NCI-H345 (cell line): ENCODE measurements at regions not wholly inside any gene's neighbourhood (a gene's known extent, or its start where the extent isn't known, plus 50 kb on each side); places are given as distances from the start of the nearest gene placed in this dataset.

Experiments
- DNase-seq: peaks from one replicate; lab custom pipeline; 2025; lab: John Stamatoyannopoulos, UW

DNA sequence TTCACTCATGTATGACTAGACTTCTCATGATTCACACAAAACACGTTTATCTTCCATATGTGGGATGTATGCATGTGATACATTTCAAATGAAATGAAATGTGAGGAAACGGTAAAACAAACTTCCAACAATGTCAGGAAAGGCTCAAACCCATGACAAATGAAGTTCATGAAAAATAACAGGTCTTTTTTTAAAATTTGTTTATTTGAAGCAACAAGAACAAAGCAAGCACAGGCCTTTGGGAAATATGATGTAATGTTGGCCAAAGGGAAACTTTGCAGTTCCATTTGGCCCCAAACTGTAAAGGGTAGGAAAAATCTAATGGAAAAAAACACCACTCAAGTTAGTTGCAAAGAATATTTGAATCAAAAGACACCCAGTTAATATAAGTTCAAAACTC lies 463.8 kb upstream of the ARGLU1 start:
- no peak for DNase-seq

DNA sequence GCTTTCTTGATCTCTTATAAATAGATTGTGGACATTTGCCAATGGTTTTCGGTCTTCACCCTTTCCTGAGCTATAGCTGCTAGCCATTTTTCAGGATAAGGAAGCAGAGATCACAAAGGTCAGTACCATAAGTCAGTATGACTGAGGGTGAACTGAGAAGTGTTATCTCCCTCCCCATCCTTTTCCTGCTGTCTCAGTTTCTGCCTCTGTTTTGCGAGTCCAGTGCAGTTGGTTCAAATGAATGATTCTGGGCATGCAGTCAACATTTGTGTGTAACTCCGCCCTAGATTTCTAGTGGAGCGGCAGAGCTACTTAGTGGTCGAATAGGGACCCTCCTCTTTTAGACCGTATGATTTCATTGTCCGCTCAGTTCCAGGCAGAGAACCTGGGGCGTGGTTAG lies 460.8 kb upstream of the ARGLU1 start:
- DNase-seq, result no peak

DNA sequence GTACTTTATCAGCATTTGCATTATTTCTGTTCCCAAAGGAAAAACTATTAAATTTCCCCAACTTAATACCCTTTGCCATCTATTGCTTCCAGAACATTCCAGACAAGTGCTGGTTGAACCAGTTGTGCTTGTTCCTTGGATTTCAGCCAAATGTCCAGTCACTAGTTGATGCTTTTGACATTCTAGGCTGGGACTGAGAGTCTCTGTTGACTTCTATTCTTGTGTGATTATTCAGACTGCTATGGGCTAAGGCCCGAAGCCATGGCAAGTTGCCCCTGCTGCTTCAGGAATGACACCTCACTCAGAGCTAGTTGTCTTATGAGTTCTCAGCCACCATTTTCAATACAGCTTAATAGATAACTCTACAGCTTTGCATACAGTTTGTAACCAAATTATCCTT lies 458.1 kb upstream of the ARGLU1 start:
- peak; percentile 1 for DNase-seq

DNA sequence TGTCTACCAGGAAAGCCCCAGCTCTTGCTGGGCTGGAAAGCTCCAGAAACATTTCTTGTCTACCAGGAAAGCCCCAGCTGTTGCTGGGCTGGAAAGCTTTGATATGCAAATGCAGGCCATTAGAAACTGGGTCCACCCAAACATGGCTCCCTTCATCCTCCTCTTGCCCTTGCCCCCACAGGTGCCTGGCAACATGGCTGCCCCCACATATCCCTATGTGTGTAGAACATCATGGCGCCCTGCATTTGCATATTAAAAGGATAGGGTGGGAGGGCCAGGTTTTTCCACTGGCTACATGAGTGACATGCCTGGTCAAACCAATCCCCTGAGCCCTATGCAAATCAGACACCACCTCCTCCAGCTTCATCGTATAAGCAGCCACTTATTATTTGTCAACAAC lies 455.4 kb upstream of the ARGLU1 start:
- DNase-seq, result no peak

DNA sequence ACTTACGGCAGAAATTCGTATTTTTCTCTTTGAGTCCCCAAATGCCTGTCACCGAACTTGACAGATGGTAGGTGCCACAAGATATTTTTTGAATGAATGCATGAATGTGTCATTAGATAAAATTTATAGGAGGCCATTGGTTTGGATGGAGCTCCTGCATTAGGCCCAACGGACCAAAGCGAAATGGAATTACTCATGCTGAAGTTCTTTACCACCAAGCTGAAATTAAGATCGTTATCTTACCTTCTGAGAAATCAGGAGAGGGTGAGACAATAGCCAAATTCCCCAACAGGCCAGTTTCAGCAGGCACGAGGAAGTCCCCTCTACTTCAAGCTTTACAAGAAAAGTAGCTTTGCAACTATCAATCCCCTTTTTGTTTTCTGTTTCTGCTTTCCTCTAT lies 452.5 kb upstream of the ARGLU1 start:
- no peak for DNase-seq

DNA sequence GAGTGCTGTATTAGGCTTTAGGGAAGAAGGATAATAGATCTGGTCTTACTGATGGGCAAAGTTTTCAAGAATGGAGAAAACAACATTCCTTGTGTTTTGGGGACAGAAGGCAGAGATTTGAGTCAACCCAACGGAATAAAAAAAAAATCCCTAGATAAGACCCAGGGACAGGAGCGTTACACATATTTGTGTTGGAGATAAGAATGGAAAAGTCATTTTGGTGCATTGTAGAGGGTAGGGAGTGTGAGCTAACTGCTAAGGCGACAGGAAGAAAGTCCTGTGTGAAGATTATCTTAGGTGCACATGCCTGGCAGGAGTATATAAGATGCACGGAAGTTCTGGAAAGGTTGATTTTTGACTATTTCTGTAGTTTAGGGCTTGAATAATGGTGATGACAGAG lies 450.3 kb upstream of the ARGLU1 start:
- no peak for DNase-seq

DNA sequence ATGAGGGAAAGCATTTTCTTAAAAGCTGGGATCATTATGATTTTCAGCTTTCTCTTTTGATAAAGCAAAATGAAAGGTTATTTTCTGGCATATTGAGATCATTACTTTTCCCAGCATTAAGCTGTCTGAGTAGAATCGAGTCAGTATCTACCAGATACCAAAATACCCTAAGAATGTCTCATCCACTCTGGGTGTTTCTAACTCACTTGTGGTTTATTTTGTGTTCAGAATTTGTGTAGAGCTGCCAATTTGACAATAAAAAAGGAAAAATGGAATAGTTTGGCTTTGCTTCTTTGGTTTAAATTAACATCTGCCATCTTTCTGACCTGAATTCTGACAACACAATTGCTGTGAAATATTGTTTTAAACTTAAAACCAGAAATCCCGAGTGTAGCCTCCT lies 438.7 kb upstream of the ARGLU1 start:
- no peak for DNase-seq

DNA sequence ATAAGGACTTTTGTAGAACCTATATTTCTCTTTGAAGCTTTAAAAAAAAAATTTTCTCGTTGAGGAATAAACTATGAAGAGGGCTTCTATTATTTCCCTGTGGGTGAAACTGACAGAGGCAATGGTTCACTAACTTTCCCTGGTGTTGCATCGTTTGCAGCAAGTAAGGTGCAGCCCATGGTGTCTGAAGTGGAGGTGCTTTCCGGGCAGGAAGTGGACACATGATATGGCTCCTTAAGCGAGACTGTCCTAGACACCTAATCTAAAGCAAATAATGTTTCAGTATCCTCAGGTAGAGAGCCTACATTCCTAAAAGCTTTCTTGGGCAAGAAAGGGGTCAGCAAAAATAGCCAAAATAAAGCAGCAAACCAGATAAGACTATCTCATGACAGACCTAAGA lies 437.6 kb upstream of the ARGLU1 start:
- DNase-seq, result peak; percentile 14

DNA sequence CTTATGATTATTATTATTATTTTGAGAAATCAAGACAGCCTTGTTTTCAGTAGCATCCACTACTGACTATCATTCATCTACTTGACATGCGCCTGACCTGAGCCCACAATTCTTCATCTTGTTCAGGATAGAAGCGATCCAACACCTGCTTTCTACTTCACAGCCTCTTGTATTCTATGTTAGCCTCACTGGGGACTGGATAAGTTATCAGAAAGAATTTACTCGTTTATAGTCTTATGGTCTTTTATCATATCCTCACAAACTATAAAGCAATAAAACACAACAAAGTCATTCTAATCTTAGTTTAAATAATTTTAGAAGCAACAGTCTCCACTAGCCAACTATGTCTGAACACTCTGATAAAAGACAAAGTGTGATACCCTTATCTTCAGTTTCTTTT lies 436.0 kb upstream of the ARGLU1 start:
- no peak for DNase-seq

DNA sequence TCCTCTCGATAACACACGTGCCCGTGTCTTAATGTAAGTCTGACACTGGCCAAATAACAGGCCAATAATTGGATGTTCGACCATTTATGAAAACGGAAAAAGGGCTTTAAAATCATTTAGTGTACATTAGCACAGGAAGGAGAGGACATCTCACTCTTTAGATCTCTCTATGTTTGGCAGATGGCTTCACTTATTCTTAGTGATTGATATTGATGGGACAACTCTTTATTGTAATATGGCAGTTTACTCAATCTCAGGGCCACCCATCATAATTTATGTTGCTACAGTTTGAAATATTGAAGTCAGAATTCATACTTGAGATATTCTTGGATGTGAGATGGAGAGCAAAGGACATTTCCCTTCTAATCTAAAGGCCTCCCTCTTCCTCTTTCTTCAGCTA lies 430.7 kb upstream of the ARGLU1 start:
- DNase-seq, result no peak

DNA sequence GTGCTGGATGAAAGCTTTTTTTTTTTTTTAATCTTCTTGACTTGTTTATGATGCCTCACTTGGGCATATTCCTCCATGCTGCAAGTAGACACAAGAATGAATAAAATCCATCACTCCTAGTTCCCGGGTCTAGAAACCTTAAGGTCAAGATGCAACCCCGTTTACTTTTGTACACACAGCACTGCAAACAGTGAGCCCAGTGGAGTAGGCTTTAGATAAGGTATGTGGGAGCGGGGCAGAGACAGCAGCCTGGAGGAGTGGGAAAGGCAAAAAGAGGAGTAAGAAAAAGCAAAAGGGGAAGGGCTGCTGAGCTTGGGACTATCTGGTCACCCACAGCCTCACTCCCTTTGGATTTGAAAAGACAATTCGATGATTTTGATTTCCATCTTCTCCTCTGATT lies 429.8 kb upstream of the ARGLU1 start:
- no peak for DNase-seq

DNA sequence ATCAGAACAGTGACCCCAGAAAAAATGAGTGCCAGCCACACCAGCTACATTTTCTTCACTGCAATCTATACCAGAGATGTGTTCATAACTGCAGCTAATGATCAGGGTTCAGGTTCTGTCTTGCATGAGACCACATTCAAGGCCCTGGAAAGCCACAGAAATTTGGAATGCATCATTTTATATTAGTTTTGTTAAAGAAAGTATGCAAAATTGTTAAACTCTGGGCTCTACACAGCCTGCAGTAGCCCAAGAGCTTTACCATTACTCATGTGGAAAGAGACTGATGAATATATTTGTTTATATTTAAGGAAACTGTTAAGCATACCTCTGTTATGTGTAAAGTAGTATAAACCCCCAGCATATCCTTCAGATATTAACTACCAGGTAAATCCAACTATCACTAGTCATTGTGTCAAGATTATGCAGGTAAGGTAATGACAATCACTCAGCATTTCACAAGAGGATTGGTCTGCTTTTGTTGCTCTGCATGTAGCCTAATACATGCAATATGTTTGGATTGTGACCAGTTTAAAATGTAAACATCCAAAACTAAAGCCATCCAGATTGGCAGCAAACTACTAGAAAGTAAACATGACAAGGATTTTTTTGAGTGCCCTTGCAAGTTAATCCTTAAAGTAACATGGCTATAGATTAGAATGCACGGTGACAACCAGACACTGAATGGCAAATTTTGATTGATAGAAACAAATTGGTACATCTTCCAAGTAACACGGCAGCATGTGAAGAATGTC lies 429.1 kb upstream of the ARGLU1 start:
- peak; percentile 28 for DNase-seq

DNA sequence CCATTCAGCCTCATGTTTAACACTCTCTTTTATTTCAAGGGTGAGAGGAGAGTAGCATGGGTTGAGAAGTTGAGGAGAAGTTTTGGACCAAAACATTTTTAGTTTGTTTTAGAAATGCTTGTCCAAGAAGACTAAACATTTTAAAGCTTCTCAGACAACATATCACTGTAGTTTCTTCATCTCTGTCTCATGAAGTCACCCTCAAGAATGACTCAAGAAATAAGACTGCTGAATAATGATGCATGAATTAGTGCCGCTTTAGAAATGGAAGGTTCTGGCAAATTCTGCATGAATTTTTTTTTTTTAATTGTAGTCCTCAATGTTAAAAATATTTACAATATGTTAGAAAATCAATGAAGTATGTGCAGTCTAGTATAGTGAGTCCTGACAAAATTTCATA lies 422.7 kb upstream of the ARGLU1 start:
- DNase-seq, result no peak

DNA sequence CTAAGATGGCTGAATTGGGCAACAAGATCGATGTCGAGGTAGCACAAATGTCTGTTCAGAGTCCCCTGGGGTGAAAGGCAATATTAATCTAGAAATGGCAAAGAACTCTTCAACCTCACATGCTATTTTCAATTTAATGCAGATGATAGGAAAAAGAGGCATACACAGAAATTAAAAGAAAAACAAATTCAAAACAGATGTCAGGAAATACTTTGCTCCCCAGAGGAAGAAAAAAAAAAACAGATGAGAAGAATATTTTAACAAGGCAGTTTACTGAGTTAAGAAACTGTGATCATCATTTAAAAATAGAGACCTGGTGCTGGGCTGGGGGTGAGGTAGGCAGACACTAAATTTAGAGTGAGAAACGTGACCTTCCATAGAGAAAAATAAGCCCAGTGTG lies 421.9 kb upstream of the ARGLU1 start:
- DNase-seq, result no peak

DNA sequence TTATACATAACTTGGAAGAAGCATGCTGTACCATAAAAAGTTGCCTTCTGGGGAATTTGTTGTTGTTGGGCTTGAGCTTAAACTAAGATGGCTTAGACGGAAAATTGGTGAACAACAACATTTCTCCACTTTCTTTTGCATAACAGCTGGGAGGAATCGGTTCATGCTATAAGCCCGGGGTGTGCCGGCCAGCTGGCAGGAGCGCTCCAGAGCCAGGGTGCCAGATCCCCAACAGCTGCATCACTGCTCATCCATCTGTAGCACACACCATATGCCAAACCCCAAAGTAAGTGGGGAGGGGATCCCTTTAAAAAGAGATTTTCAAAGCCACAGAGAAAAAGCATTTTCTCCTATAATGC lies 419.5 kb upstream of the ARGLU1 start:
- DNase-seq, result no peak

DNA sequence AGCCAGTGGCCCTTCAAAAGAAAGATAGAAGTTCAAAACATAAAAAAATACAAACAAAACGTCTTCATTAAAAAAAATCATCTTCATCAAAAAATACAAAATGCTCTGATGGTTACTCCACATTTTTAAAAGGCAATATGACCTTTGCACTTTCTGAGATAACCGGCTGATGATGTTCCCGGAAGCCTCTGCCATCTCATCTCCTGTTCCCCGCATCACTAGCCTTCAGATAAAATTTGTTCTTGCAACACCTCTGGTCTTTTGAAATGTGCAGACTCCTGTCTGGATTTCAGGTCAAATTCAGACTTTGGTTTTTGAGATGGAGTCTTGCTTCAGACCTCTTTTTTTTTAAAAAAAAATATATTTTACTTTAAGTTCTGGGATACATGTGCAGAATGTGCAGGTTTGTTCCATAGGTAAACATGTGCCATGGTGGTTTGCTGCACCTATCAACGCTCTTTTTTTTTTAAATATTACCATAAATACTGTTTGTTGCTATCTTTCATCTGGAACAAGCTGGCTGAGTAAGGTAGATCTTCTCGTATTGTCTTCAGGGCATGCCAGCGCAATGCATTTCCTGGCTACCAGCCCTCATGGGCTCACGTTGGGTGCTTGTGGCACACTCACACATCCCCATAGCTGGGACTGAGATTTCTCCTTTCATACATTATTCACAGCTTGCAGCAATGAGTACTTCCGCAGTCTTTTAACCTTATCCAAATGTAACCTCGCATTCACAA lies 418.9 kb upstream of the ARGLU1 start:
- no peak for DNase-seq

DNA sequence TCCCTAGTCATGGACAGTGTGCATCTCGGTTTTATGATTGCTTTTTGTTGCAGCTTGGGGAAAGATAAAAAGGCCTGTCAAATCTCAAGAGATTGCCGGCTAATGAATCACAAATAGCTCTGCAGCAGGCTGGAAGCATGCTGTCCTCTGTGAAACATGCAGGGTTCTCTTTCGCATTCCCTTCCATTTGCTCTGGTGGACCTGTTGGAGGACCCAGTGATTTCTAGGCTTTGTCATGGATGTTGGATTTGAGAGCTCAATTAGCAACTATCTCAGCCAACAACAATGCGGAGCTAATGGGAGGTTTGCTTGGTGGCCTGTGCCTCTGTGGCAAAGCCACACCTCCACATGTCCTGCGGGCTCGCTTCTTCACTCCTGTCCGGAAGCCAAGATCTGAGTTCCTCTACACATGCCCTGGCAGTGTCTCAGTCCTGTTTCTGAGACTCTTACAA lies 418.1 kb upstream of the ARGLU1 start:
- no peak for DNase-seq

DNA sequence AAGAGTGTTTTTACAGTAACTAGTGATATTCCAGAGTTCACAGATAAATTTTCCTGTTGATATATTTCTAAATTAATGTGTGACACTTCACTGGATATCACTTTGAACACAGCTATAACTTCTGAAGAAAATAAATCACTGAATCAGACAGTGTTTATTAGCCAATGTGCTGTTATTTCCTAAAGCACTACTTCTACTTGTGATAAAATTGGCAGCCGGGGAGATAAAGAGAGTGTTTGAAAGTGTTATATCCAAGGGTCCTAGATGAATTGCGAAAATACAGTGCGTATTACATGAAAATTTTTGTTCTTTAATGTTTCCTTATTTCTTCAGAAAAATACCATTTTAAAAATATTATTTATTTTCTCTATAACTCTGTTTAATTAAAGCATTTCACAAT lies 417.5 kb upstream of the ARGLU1 start:
- no peak for DNase-seq

DNA sequence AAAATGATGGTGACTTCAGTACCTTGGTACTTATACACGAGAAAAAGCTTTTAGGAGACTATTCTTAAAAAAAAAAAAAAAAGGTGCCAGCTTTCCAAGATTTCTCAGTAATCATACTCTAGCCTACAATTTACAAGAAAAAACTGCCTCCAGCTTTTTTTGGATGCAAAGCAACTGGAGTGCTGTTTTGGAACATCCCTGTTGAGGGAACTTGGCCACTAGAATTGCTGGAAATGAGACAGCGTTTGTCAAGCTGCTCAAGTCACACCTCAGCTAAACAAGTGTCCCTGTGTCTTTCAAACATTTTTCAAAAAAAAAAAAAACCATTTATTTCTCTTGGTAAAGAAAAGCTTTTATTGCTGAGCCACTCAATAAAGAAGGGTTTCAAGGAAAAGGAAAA lies 413.1 kb upstream of the ARGLU1 start:
- DNase-seq, result no peak

DNA sequence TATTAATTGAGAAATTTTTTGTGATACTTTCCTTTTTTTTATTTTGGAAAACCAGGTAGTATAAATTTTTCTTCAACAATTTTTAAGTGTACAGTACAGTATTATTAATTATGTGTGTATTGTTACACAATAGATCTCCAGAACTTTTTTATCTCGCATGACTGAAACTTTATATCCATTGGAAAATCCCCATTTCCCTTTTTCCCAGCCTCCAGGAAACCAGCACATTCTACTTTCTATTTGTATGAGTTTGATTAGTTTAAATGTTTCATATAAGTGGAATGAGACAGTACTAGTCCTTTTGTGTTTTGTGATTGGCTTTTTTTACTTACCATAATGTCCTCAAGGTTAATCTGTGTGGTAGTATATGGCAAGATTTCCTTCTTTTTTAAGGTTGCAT lies 399.5 kb upstream of the ARGLU1 start:
- no peak for DNase-seq

DNA sequence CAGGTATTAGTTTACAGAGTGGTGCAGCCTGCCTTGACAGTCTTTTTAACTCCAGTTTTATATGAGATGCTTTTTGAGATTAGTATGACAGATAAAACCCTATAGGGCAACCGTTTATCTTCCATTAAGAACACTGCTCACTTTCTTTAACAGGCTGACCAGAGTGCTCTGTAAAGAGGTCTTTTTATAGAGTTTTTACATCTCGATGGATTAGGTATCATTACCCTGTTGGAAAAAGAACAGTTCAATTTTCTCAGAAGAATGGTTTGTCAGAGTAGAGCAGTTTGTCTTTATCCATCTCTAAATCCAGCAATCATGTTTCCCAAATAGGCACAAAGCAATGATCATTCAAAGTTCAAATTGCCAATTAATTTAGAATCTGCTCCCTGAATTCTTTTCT lies 395.2 kb upstream of the ARGLU1 start:
- DNase-seq, result no peak

DNA sequence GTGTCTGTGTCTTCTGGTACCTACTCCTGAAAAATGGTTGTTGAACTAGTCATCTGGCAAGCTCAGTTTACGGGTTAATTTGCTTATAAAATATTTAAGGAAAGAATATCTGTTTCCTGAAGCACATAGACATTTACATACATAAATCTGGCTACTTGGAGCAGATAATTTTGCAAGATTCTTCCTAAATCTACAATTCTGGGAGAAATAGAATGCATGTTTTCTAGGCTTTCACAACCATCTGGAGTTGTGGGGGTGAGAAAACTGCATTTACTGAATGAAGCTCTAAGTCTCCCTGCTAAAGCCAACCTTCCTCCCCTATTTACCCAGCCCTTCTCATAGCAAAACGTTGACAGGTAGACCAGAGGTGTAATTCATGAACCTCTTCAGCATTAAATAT lies 393.7 kb upstream of the ARGLU1 start:
- no peak for DNase-seq

DNA sequence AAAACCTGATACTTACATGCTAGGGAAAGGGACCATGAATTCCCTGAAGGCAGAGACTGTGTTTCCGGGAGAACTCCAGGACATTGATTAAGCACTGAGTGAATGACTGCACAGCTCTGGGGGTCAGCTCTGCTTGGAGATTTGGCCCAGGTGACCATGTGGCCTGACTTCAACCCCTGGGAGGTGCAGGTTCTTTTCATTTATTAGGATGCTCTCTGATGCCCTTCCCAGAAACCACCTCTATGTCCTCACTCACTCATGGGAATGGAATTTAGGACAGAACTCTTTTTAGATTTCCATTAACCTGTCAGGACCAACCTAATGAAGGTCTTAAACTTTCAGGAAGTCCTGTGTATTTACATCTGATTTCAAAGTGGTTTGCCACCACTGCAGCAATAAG lies 393.3 kb upstream of the ARGLU1 start:
- DNase-seq, result no peak

DNA sequence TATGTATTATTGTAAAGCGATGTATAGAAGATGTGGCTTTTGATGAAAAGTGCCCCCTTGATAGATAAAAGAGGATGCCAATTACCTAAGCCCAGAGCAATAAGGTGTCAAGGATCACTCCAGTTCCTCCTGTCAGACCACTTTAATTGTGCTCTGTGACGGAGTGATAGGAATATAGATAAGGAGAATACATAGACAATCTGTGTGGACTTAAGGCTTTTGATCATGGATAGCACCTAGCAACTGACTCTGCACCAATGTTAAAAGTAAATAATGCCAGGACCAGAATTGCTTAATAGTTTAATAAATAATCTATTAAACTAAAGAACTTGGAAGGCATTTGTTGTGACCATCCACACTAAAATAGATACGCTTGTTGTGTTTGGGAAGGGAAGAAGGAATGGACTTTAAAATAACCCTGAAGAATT lies 390.7 kb upstream of the ARGLU1 start:
- no peak for DNase-seq
